Stimulated activated CD4-positive, alpha-beta T cell treated with anti-CD3 and anti-CD28 coated beads, TNF-alpha, amount 100 ng/mL, for 48 hours (primary cell): ENCODE measurements at regions not wholly inside any gene's neighbourhood (a gene's known extent, or its start where the extent isn't known, plus 50 kb on each side); places are given as distances from the start of the nearest gene placed in this dataset.
"Not testable (repeated sequence)": the region's sequence is repeated elsewhere in the genome, so short reads cannot be mapped to it uniquely, and the experiment has no call there.

Experiments used
- DNase-seq, 3 donors: peaks; one replicate each; pipeline ENCODE4 v3.0.0-alpha.2; 2020; ENCODE audit warnings: low read depth in 3 of 3

DNA sequence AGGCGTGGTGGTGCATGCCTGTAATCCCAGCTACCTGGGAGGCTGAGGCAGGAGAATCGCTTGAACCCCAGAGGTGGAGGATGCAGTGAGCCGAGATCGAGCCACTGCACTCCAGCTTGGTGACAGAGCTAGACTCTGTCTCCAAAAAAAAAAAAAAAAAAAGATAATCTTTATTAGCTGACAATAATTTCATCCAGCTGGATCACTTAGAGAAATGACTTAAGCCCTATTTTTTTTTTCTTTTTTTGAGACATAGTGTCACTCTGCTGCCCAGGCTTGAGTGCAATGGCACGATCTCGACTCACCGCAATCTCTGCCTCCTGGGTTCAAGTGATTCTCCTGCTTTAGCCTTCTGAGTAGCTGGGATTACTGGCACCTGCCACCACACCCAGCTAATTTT, 51.6 kb upstream of the MAP4K4 start:
- not testable (repeated sequence) for DNase-seq

DNA sequence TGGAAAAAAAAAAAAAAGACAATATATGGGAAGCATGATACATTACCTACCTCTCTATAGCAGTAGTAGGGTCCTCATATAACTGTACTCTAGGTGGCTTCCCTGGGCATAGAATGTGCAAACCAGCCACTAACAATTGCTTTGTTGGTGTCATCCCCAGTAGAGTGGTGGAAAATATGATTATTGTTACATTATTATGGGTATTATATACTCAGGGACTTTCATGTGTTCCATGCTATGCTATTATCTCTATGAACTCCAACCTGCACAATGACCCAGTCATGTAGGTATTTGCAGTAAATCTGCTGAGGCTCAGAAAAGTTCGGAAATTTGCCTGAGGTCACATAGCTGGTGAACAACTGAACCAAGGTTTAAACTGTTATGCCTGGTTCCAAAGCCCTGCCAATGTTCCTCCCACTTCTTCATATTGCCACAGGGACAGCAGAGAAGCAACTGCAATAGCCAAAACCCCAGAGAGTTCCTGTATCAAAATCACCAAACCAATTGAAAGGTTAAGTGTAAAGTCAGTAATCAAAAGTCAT, 52.6 kb upstream of the MAP4K4 start:
- DNase-seq = no peak

DNA sequence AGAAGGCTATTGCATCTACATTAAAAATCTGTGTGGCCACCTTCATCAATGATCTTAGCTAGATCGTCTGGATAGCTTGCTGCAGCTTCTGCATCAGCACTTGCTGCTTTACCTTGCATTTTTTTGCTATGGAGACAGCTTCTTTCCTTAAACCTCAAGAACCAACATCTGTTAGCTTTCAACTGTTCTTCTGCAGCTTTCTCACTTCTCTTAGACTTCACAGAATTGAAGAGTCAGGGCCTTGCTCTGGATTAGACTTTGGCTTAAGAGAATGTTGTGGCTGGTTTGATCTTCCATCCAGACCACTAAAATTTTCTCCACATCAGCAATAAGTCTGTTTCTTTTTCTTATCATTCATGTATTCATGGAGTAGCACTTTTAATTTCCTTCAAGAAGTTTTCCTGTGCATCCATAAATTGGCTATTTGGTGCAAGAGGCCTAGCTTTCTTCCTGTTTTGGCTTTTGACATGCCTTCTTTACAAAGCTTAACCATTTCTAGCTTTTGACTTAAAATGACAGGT, 54.4 kb upstream of the MAP4K4 start:
- DNase-seq = no peak

DNA sequence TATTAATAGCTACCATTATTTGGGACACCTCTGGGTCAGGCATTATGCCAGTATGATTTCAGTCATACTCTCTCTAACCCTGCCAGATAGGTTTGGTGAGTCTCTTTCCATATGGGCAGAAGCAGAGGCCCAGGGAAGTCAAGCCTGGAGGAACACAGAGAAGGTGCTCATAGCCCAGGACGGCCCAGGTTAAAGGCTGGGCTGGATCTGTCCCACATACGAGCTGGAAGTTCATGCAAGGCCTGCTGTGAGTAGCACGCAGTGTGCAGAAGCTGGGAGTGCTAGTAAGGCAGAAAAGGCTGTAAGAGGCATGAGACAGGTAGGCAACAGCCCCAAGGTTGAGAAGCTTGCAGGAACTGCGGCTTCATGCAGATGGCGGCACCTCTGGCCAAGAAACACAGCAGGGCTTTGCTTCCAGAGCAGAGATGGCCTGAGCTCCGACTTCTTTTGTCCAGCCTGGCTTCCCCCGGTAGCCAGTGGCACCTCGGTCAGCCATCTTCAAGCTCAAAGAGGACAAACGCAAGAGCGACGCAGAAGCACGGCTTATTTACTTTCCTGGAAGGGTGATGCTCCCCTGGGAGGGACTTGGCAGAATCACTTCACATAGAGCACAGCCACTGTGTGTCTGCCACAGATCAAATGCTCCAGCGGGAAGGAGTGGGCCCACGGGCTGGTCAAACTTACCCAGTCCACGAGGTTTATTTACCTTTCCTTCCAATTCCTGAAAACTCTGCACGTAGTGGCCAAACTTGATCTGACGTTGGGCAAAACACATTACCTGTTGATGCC, 58.5 kb upstream of the MAP4K4 start:
- no peak for DNase-seq

GRCh38 chr2:101638181-101638711, 59.3 kb upstream of the MAP4K4 start:
- DNase-seq = no peak

DNA sequence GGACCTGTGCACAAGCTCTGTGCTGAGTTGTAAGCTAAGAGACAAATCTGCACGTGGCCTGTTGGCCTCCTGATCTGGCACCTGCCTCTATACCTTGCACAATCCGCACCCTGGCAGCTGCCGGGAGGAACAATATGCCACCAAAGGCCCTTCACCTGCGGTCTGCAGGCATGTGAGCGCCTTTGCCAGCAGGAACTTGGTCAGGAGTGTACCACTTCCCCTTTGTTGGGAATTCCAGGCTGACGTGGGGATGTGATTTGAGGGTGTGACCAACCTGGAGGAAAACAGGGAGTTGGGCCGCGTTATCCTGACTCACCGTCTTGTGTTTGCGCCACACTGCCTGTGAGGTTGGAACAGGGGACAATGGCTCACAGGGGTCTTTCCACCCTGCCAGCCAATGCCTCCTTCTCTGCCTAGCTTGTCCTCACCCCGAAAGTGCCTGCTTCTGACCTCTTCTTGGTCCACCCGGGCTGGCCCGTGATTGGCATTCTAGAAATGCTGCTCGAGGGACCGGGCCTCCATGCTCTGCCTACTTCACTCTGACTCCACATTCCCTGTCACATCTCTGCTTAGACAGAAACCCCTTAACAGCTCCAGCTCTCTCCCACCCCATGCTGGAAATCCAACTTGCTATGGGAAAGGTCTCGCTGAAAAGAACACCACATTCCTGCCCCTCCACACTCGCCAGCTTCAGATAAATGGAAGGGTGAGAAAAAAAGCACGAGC, 67.1 kb upstream of the MAP4K4 start:
- no peak for DNase-seq

DNA sequence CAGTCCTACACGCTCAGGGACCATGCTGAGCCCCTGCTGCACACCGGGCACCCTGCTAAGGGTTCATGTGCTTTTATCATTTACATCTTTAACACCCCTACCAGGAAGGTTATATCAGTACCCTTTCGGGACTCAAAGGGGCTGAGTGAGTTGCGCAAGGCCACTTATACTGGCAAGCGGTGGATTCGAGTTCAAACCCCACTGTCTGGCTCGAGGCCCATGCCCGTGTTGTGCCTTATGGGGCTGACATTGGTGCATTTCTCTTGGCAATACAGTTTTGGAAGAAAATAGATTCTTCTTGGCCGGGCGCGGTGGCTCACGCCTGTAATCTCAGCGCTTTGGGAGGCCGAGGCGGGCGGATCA, 69.5 kb upstream of the MAP4K4 start:
- no peak for DNase-seq

- no peak for DNase-seq
These were observed 70.0 kb upstream of the MAP4K4 start for GRCh38 chr2:101627285-101628029.

DNA sequence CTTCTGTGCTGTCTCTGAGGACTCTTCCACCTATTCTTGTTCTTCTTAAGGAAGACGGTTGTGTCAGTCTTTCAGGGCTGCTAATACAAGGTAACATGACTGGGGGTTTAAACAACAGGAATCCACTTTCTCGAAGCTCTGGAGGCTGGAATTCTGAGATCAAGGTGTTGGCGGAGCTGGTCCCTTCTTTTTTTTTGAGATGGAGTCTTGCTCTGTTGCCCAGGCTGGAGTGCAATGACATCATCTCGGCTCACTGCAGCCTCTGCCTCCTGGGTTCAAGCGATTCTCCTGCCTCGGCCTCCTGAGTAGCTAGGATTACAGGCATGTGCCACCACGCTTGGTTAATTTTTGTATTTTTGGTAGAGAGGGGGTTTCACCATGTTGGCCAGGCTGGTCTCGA, 71.7 kb upstream of the MAP4K4 start:
- DNase-seq = not testable (repeated sequence)

- DNase-seq = no peak
These were observed 72.1 kb upstream of the MAP4K4 start for GRCh38 chr2:101625387-101625786.

GRCh38 chr2:101624706-101625332, 72.7 kb upstream of the MAP4K4 start:
- no peak for DNase-seq

DNA sequence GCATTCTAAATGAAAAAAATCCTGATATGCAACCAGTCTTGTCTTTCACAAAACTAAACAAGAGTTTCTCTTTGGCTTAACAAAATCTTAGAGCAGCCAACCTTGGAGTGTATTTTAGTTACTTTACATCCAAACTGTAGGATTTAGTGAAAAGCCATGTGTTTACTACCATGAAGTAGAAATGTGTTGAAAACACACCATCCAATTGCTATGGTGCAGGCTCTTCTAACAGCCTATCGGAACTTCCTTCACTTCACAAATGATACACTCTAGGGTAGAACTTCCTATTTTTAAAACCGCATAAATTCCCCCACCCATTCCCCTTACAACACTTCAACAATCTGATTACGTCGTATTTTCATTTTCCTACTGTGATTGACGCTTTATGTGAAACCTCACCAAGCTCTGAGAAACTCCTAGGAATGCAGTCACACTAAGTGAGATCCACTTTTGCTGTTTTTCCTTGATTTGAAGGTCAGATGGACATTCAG, 74.4 kb upstream of the MAP4K4 start:
- no peak for DNase-seq

GRCh38 chr2:101622210-101623030, 75.1 kb upstream of the MAP4K4 start:
- DNase-seq = peak in 1 of 3 donors; percentile 4

GRCh38 chr2:101619191-101619591, 78.3 kb upstream of the MAP4K4 start:
- DNase-seq = no peak

GRCh38 chr2:101617796-101618195, 79.7 kb upstream of the MAP4K4 start:
- DNase-seq = no peak

- DNase-seq = no peak
These were observed 80.3 kb upstream of the MAP4K4 start for GRCh38 chr2:101617188-101617587.

GRCh38 chr2:101614127-101614759, 83.3 kb upstream of the MAP4K4 start:
- no peak for DNase-seq

- DNase-seq = no peak
These were observed 84.3 kb upstream of the MAP4K4 start for GRCh38 chr2:101613056-101613704.

GRCh38 chr2:101612019-101612418, 85.5 kb upstream of the MAP4K4 start:
- DNase-seq = no peak
